ENCODE measurements at regions not wholly inside any gene's neighbourhood (a gene's known extent, or its start where the extent isn't known, plus 50 kb on each side); places are given as distances from the start of the nearest gene placed in this dataset.

- Histone ChIP-seq H3K27me3 (ENCODE audit: insufficient read depth, low read length, poor library complexity) (no peaks in the 10 kb centered on the region), H3K9ac (ENCODE audit: low read length) (no peak overlapping the region), H3K27ac (ENCODE audit: low read depth, low read length) (no peak overlapping the region), H3K79me1 (ENCODE audit: low read length) (no peaks in the 10 kb centered on the region), H3K56ac (ENCODE audit: low read length) (no peak overlapping the region), H4K8ac (ENCODE audit: low read depth, low read length) (no peak overlapping the region), H3K79me2 (ENCODE audit: control insufficient read depth, insufficient read depth, low read length) (no peaks in the 10 kb centered on the region), H3K4me2 (ENCODE audit: low read length) (no peak overlapping the region), H4K5ac (ENCODE audit: low read length) (no peak overlapping the region), H3K4me3 (ENCODE audit: low read length) (no peak overlapping the region), H2BK120ac (ENCODE audit: low read depth, low read length) (no peak overlapping the region), H3K4me1 (ENCODE audit: control insufficient read depth, low read depth, low read length) (no peaks in the 10 kb centered on the region), H2BK5ac (ENCODE audit: low read length) (no peak overlapping the region), H3K23ac (ENCODE audit: low read length) (no peak overlapping the region), H2AK5ac (ENCODE audit: low read length) (no peak overlapping the region), H2BK15ac (replicated peaks; ENCODE audit: low read depth) (no peak overlapping the region), H3K4ac (ENCODE audit: low read depth, low read length) (no peak overlapping the region), H3K18ac (ENCODE audit: low read length) (no peak overlapping the region), H3K36me3 (ENCODE audit: control insufficient read depth, insufficient read depth, low read length) (no peaks in the 10 kb centered on the region)
- peak; percentile 3 for DNase-seq
- WGBS (ENCODE audit: extremely low coverage, insufficient coverage, low lambda C conversion rate), result no CpG with 5 or more reads among the region's 6 CpGs
Measured at GRCh38 chr19:28051047-28051446, 1161.9 kb downstream of the UQCRFS1 start.

GRCh38 chr19:28049875-28050274 is 1163.1 kb downstream of the UQCRFS1 start:
- peak; percentile 81 for DNase-seq

GRCh38 chr19:28046932-28047331 is 1166.0 kb downstream of the UQCRFS1 start:
- no peak overlapping the region for H4K5ac ChIP-seq (ENCODE audit: low read length)
- H2BK120ac ChIP-seq (ENCODE audit: low read depth, low read length), result no peak overlapping the region
- H3K79me1 ChIP-seq (ENCODE audit: low read length), result no peaks in the 10 kb centered on the region
- no peaks in the 10 kb centered on the region for H3K36me3 ChIP-seq (ENCODE audit: control insufficient read depth, insufficient read depth, low read length)
- WGBS (ENCODE audit: extremely low coverage, insufficient coverage, low lambda C conversion rate), result no CpG with 5 or more reads among the region's 1 CpG
- no peak overlapping the region for H2AK5ac ChIP-seq (ENCODE audit: low read length)
- H3K27ac ChIP-seq (ENCODE audit: low read depth, low read length), result no peak overlapping the region
- no peak overlapping the region for H3K9ac ChIP-seq (ENCODE audit: low read length)
- H2BK15ac ChIP-seq (replicated peaks; ENCODE audit: low read depth), result no peak overlapping the region
- no peak overlapping the region for H2BK5ac ChIP-seq (ENCODE audit: low read length)
- H3K23ac ChIP-seq (ENCODE audit: low read length), result no peak overlapping the region
- DNase-seq, result no peak
- no peaks in the 10 kb centered on the region for H3K79me2 ChIP-seq (ENCODE audit: control insufficient read depth, insufficient read depth, low read length)
- H3K4me2 ChIP-seq (ENCODE audit: low read length), result no peak overlapping the region
- H4K8ac ChIP-seq (ENCODE audit: low read depth, low read length), result no peak overlapping the region
- H3K4me3 ChIP-seq (ENCODE audit: low read length), result no peak overlapping the region
- no peaks in the 10 kb centered on the region for H3K4me1 ChIP-seq (ENCODE audit: control insufficient read depth, low read depth, low read length)
- H3K27me3 ChIP-seq (ENCODE audit: insufficient read depth, low read length, poor library complexity), result no peaks in the 10 kb centered on the region
- no peak overlapping the region for H3K56ac ChIP-seq (ENCODE audit: low read length)
- H3K18ac ChIP-seq (ENCODE audit: low read length), result no peak overlapping the region
- no peak overlapping the region for H3K4ac ChIP-seq (ENCODE audit: low read depth, low read length)

More at GRCh38 chr19:28049875-28050274, 1163.1 kb downstream of the UQCRFS1 start:
- Histone ChIP-seq H2BK120ac (ENCODE audit: low read depth, low read length) (no peak overlapping the region), H3K4me3 (ENCODE audit: low read length) (no peak overlapping the region), H3K23ac (ENCODE audit: low read length) (no peak overlapping the region), H3K18ac (ENCODE audit: low read length) (no peak overlapping the region), H3K4ac (ENCODE audit: low read depth, low read length) (no peak overlapping the region), H3K4me1 (ENCODE audit: control insufficient read depth, low read depth, low read length) (no peaks in the 10 kb centered on the region), H3K79me2 (ENCODE audit: control insufficient read depth, insufficient read depth, low read length) (no peaks in the 10 kb centered on the region), H3K79me1 (ENCODE audit: low read length) (no peaks in the 10 kb centered on the region), H3K4me2 (ENCODE audit: low read length) (no peak overlapping the region), H3K27me3 (ENCODE audit: insufficient read depth, low read length, poor library complexity) (no peaks in the 10 kb centered on the region), H3K9ac (ENCODE audit: low read length) (no peak overlapping the region), H4K8ac (ENCODE audit: low read depth, low read length) (no peak overlapping the region), H3K36me3 (ENCODE audit: control insufficient read depth, insufficient read depth, low read length) (no peaks in the 10 kb centered on the region), H2BK5ac (ENCODE audit: low read length) (no peak overlapping the region), H4K5ac (ENCODE audit: low read length) (no peak overlapping the region), H2BK15ac (replicated peaks; ENCODE audit: low read depth) (no peak overlapping the region), H3K56ac (ENCODE audit: low read length) (no peak overlapping the region), H2AK5ac (ENCODE audit: low read length) (no peak overlapping the region), H3K27ac (ENCODE audit: low read depth, low read length) (no peak overlapping the region)
- no CpG with 5 or more reads among the region's 2 CpGs for WGBS (ENCODE audit: extremely low coverage, insufficient coverage, low lambda C conversion rate)

- Histone ChIP-seq H3K4me3 (ENCODE audit: low read length) (no peak overlapping the region), H4K8ac (ENCODE audit: low read depth, low read length) (no peak overlapping the region), H2BK5ac (ENCODE audit: low read length) (no peak overlapping the region), H3K27me3 (ENCODE audit: insufficient read depth, low read length, poor library complexity) (no peaks in the 10 kb centered on the region), H2AK5ac (ENCODE audit: low read length) (no peak overlapping the region), H3K27ac (ENCODE audit: low read depth, low read length) (no peak overlapping the region), H3K18ac (ENCODE audit: low read length) (no peak overlapping the region), H3K79me2 (ENCODE audit: control insufficient read depth, insufficient read depth, low read length) (no peaks in the 10 kb centered on the region), H3K4me1 (ENCODE audit: control insufficient read depth, low read depth, low read length) (no peaks in the 10 kb centered on the region), H3K56ac (ENCODE audit: low read length) (no peak overlapping the region), H3K4me2 (ENCODE audit: low read length) (no peak overlapping the region), H3K36me3 (ENCODE audit: control insufficient read depth, insufficient read depth, low read length) (no peaks in the 10 kb centered on the region), H3K9ac (ENCODE audit: low read length) (no peak overlapping the region), H3K79me1 (ENCODE audit: low read length) (no peaks in the 10 kb centered on the region), H4K5ac (ENCODE audit: low read length) (no peak overlapping the region), H2BK120ac (ENCODE audit: low read depth, low read length) (no peak overlapping the region), H3K4ac (ENCODE audit: low read depth, low read length) (no peak overlapping the region), H3K23ac (ENCODE audit: low read length) (no peak overlapping the region), H2BK15ac (replicated peaks; ENCODE audit: low read depth) (no peak overlapping the region)
- WGBS (ENCODE audit: extremely low coverage, insufficient coverage, low lambda C conversion rate), result no CpG with 5 or more reads among the region's 2 CpGs
- no peak for DNase-seq
Measured at GRCh38 chr19:28045621-28046020, 1167.3 kb downstream of the UQCRFS1 start.

- Histone ChIP-seq H3K36me3 (ENCODE audit: control insufficient read depth, insufficient read depth, low read length) (no peaks in the 10 kb centered on the region), H3K4me2 (ENCODE audit: low read length) (no peak overlapping the region), H3K79me1 (ENCODE audit: low read length) (no peaks in the 10 kb centered on the region), H3K4me3 (ENCODE audit: low read length) (no peak overlapping the region), H3K23ac (ENCODE audit: low read length) (no peak overlapping the region), H3K9ac (ENCODE audit: low read length) (no peak overlapping the region), H3K4ac (ENCODE audit: low read depth, low read length) (no peak overlapping the region), H3K18ac (ENCODE audit: low read length) (no peak overlapping the region), H3K79me2 (ENCODE audit: control insufficient read depth, insufficient read depth, low read length) (no peaks in the 10 kb centered on the region), H2BK15ac (replicated peaks; ENCODE audit: low read depth) (no peak overlapping the region), H2AK5ac (ENCODE audit: low read length) (no peak overlapping the region), H2BK120ac (ENCODE audit: low read depth, low read length) (no peak overlapping the region), H4K5ac (ENCODE audit: low read length) (no peak overlapping the region), H3K27ac (ENCODE audit: low read depth, low read length) (no peak overlapping the region), H4K8ac (ENCODE audit: low read depth, low read length) (no peak overlapping the region), H3K27me3 (ENCODE audit: insufficient read depth, low read length, poor library complexity) (no peaks in the 10 kb centered on the region), H2BK5ac (ENCODE audit: low read length) (no peak overlapping the region), H3K4me1 (ENCODE audit: control insufficient read depth, low read depth, low read length) (no peaks in the 10 kb centered on the region), H3K56ac (ENCODE audit: low read length) (no peak overlapping the region)
- no CpG with 5 or more reads among the region's 4 CpGs for WGBS (ENCODE audit: extremely low coverage, insufficient coverage, low lambda C conversion rate)
- DNase-seq, result no peak
Measured at GRCh38 chr19:28044477-28044876, 1168.5 kb downstream of the UQCRFS1 start.

GRCh38 chr19:28042516-28042915 is 1170.4 kb downstream of the UQCRFS1 start:
- no peak overlapping the region for H2BK15ac ChIP-seq (replicated peaks; ENCODE audit: low read depth)
- H4K5ac ChIP-seq (ENCODE audit: low read length), result no peak overlapping the region
- H3K4me2 ChIP-seq (ENCODE audit: low read length), result no peak overlapping the region
- H3K36me3 ChIP-seq (ENCODE audit: control insufficient read depth, insufficient read depth, low read length), result no peaks in the 10 kb centered on the region
- H3K4me1 ChIP-seq (ENCODE audit: control insufficient read depth, low read depth, low read length), result no peaks in the 10 kb centered on the region
- H3K4me3 ChIP-seq (ENCODE audit: low read length), result no peak overlapping the region
- H2AK5ac ChIP-seq (ENCODE audit: low read length), result no peak overlapping the region
- no peak overlapping the region for H3K56ac ChIP-seq (ENCODE audit: low read length)
- H3K18ac ChIP-seq (ENCODE audit: low read length), result no peak overlapping the region
- H2BK5ac ChIP-seq (ENCODE audit: low read length), result no peak overlapping the region
- H3K79me2 ChIP-seq (ENCODE audit: control insufficient read depth, insufficient read depth, low read length), result no peaks in the 10 kb centered on the region
- no peak overlapping the region for H3K23ac ChIP-seq (ENCODE audit: low read length)
- no peak overlapping the region for H3K27ac ChIP-seq (ENCODE audit: low read depth, low read length)
- DNase-seq, result no peak
- H2BK120ac ChIP-seq (ENCODE audit: low read depth, low read length), result no peak overlapping the region
- H4K8ac ChIP-seq (ENCODE audit: low read depth, low read length), result no peak overlapping the region
- no CpG with 5 or more reads among the region's 4 CpGs for WGBS (ENCODE audit: extremely low coverage, insufficient coverage, low lambda C conversion rate)
- H3K79me1 ChIP-seq (ENCODE audit: low read length), result no peaks in the 10 kb centered on the region
- H3K27me3 ChIP-seq (ENCODE audit: insufficient read depth, low read length, poor library complexity), result no peaks in the 10 kb centered on the region
- H3K9ac ChIP-seq (ENCODE audit: low read length), result no peak overlapping the region
- H3K4ac ChIP-seq (ENCODE audit: low read depth, low read length), result no peak overlapping the region

All from mesendoderm (in vitro differentiated cells).